Nephron progenitor cell (in vitro differentiated cells): ENCODE measurements at regions not wholly inside any gene's neighbourhood (a gene's known extent, or its start where the extent isn't known, plus 50 kb on each side); places are given as distances from the start of the nearest gene placed in this dataset.

Experiments
- DNase-seq: peaks from one replicate; pipeline ENCODE4 v3.0.0; 2021
- H3K27ac Mint-ChIP-seq: 2 replicates; pipeline ENCODE4 v1.8.0; 2021; ENCODE audit warnings: mild to moderate bottlenecking, moderate library complexity, mixed read lengths
- H3K27me3 Mint-ChIP-seq: 2 replicates; pipeline ENCODE4 v1.8.0; 2021; ENCODE audit warnings: mild to moderate bottlenecking, low read depth, mixed read lengths; ENCODE audit not compliant: poor library complexity
- H3K36me3 Mint-ChIP-seq: 2 replicates; pipeline ENCODE4 v1.8.0; 2021; ENCODE audit warnings: low read depth, mixed read lengths
- H3K4me1 Mint-ChIP-seq: 2 replicates; pipeline ENCODE4 v1.8.0; 2021; ENCODE audit warnings: mixed read lengths
- H3K4me3 Mint-ChIP-seq: 2 replicates; pipeline ENCODE4 v1.8.0; 2021; ENCODE audit warnings: mild to moderate bottlenecking, moderate library complexity, mixed read lengths
- H3K9me3 Mint-ChIP-seq: 2 replicates; pipeline ENCODE4 v1.8.0; 2021; ENCODE audit warnings: mild to moderate bottlenecking, moderate library complexity, mixed read lengths
- CTCF ChIP-seq: fragments of 200-600 bp; sonication (generic); IDR thresholded peaks from 2 replicates; pipeline ENCODE4 v1.5.0; 2021; ENCODE audit warnings: antibody characterized with exemption

DNA sequence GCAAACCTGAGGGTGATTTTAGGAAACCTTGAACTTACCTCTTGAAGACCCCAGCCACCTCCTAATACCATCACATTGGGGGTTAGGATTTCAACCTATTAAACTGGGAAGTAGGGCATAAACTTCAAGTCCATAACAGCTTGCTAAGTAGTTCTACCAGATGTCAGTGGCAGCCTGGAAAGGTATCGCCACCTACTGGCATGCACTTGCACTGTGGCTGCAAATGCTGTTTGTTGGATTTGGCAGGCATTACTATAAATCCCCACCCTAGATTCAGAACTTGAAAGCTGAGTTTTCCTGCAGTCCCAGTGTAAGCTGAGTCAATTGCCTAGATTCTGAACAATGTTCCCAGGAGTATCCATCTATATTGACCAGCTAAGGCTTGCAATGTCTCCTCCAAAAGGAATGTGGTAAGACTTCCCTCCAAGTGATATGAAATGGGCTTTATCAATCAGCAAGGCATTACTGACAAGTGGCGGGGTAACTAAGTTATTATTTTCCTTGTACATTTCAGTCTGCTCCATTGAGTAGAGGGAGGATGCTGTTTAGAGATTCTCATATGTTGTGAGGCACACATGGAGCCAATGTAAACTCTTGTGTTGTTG is 474.5 kb downstream of the PTPRC start:
- Mint-ChIP-seq H3K27ac (no peak overlapping the region), H3K4me1 (no peaks in the 10 kb centered on the region), H3K27me3 (peaks cover 3% of the 10 kb centered on the region), H3K36me3 (no peaks in the 10 kb centered on the region), H3K9me3 (peaks cover 5% of the 10 kb centered on the region), H3K4me3 (no peak overlapping the region)
- DNase-seq, result peak; percentile 29
- TF ChIP-seq CTCF, result peak; percentile 58

DNA sequence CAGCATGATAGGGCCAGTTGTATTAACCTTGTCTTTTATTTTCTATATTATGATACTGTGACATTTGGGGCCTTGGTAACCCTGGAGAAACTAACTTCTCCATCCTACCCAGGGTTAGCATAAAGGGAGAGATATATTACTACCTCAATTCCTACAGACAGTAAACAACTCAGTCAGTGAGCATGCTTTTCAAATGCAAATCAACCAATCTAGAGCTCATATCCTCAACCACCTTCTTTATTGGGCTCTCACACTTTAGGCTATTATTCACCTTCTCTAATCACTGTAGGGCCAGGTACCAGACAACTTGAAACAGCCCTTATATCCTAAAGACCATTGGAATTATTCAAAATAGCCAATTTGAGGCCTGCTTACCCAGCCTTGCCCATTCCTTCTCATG is 477.6 kb downstream of the PTPRC start:
- H3K36me3 Mint-ChIP-seq, result no peaks in the 10 kb centered on the region
- H3K27me3 Mint-ChIP-seq, result peaks cover 3% of the 10 kb centered on the region
- H3K9me3 Mint-ChIP-seq, result no peaks in the 10 kb centered on the region
- DNase-seq, result no peak
- no peaks in the 10 kb centered on the region for H3K4me1 Mint-ChIP-seq
- no peak for TF ChIP-seq CTCF
- no peak overlapping the region for H3K27ac Mint-ChIP-seq
- no peak overlapping the region for H3K4me3 Mint-ChIP-seq

DNA sequence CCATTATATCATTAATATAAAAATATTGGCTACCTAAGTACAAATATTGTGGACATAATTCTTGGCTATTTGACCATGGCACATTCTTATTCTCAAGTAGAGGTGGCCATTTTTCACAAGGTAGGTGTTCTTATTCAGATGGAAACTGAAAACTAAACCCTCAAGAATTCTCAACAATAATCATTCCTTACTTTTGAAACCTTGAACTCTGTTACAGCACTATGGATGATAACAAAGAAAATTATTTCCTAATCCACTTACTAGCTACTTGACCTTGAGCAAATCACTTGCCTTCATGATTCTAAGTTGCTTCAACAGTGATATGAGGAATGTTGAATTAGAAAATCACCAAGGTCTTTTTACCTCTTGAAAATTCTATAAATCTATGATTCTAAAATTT is 482.2 kb downstream of the PTPRC start:
- Mint-ChIP-seq H3K36me3 (no peaks in the 10 kb centered on the region), H3K27me3 (no peaks in the 10 kb centered on the region), H3K4me3 (no peak overlapping the region), H3K4me1 (no peaks in the 10 kb centered on the region), H3K9me3 (no peaks in the 10 kb centered on the region), H3K27ac (no peak overlapping the region)
- no peak for TF ChIP-seq CTCF
- no peak for DNase-seq

- H3K4me1 Mint-ChIP-seq, result no peaks in the 10 kb centered on the region
- no peaks in the 10 kb centered on the region for H3K36me3 Mint-ChIP-seq
- peaks cover 2% of the 10 kb centered on the region for H3K27me3 Mint-ChIP-seq
- no peak for DNase-seq
- no peaks in the 10 kb centered on the region for H3K9me3 Mint-ChIP-seq
- no peak overlapping the region for H3K27ac Mint-ChIP-seq
- no peak for TF ChIP-seq CTCF
- no peak overlapping the region for H3K4me3 Mint-ChIP-seq
Measured at GRCh38 chr1:199122085-199122484, 483.2 kb downstream of the PTPRC start.

DNA sequence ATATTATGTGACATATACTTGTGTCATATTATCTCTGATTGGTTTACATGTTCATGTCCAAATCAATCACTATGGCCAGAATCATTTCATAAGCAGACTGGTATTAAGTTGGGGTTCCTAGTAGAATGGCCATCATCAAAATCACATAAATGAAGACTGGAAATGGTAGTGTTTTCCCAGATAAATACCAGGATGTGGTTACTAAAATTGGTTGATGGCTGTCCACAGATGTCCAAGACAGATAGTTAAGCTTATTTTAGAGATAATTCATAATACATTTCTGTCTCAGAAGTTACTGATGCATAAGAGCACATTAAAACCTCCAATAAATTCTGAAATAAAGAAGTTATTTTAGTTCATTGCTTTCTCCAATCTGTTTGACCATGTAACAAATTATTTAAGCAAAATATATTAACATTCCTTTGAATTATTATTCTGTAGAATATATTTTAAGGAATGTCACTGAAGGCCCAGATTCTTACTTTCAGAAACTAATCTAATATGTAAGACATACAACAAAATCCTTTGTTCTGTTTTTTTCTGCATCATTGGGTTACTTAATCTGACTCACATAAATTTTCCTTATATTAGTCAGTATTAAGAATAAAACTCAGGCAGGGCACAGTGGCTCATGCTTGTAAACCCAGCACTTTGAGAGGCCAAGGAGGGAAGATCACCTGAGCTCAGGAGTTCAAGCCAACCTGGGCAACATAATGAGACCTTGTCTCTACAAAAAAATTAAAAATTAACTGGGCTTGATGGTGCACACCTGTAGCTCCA is 483.9 kb downstream of the PTPRC start:
- Mint-ChIP-seq H3K27me3 (peaks cover 6% of the 10 kb centered on the region), H3K36me3 (no peaks in the 10 kb centered on the region), H3K9me3 (no peaks in the 10 kb centered on the region), H3K27ac (no peak overlapping the region), H3K4me1 (no peaks in the 10 kb centered on the region), H3K4me3 (no peak overlapping the region)
- no peak for TF ChIP-seq CTCF
- no peak for DNase-seq

DNA sequence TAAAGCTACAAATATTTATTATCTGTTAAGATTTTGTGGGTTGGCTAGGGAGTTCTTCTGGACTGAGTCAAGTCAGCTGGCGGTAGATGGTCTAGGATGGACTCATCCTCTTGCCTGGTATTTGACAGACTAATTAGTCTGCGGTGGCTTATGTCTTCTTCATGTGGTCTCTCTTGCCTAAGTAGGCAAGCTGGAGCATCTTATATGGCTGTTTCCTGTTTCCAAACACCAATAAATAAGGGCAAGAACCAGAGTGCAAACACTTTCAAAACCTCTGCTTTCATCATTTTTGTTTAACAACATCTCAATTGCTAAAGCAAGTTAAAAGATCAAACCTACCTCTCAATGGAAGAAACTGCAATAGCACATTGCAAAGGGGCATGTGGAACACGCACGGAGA is 484.8 kb downstream of the PTPRC start:
- H3K4me3 Mint-ChIP-seq, result no peak overlapping the region
- no peaks in the 10 kb centered on the region for H3K9me3 Mint-ChIP-seq
- H3K27me3 Mint-ChIP-seq, result peaks cover 6% of the 10 kb centered on the region
- TF ChIP-seq CTCF, result no peak
- H3K36me3 Mint-ChIP-seq, result no peaks in the 10 kb centered on the region
- no peak overlapping the region for H3K27ac Mint-ChIP-seq
- no peaks in the 10 kb centered on the region for H3K4me1 Mint-ChIP-seq
- DNase-seq, result no peak
